ENCODE measurements at regions not wholly inside any gene's neighbourhood (a gene's known extent, or its start where the extent isn't known, plus 50 kb on each side); places are given as distances from the start of the nearest gene placed in this dataset.

GRCh38 chr12:128055567-128055966 is 211.4 kb upstream of the TMEM132C start:
- TF ChIP-seq CTCF (IDR thresholded peaks at IDR 0.05) (no peak), POLR2AphosphoS5 (IDR thresholded peaks at IDR 0.05) (no peak)

Data from stomach (tissue), 4 donors.